ENCODE measurements at regions not wholly inside any gene's neighbourhood (a gene's known extent, or its start where the extent isn't known, plus 50 kb on each side); places are given as distances from the start of the nearest gene placed in this dataset.

- ATAC-seq (ENCODE audit: insufficient read depth, low FRiP score): no peak
- H3K4me3 ChIP-seq: no peak overlapping the region
- no peak for DNase-seq
Measured at GRCh38 chr1:182141040-182141439, 79.5 kb upstream of the ZNF648 start.

GRCh38 chr1:182139496-182139895, 78.0 kb upstream of the ZNF648 start:
- Histone ChIP-seq H3K9ac (ENCODE audit: insufficient read depth in 1 of 2, low read length in 2 of 2) (no peak overlapping the region), H3K27ac (ENCODE audit: low read depth in 1 of 2, low read length in 1 of 2) (no peak overlapping the region), H3K4me3 (no peak overlapping the region), H3K9me3 (ENCODE audit: control insufficient read depth in 4 of 4, insufficient read depth in 3 of 4, low read length in 3 of 4) (peaks cover 0 to under 1% (median 0%) of the 10 kb centered on the region in 4 donors), H3K4me1 (ENCODE audit: control insufficient read depth in 5 of 5, insufficient read depth in 5 of 5, low read length in 5 of 5) (peaks cover 0 to 13% (median 8%) of the 10 kb centered on the region in 5 donors), H3K27me3 (ENCODE audit: control insufficient read depth in 3 of 3, insufficient read depth in 3 of 3, low read length in 2 of 3) (no peaks in the 10 kb centered on the region), H3K36me3 (ENCODE audit: control insufficient read depth in 4 of 4, insufficient read depth in 4 of 4, low read length in 4 of 4) (no peaks in the 10 kb centered on the region)
- no peak for ATAC-seq (ENCODE audit: insufficient read depth, low FRiP score)
- no peak for DNase-seq
- 84 to 86% methylated on average over 1 of the region's 1 CpG for whole genome bisulfite sequencing, 2 donors
- no peak for TF ChIP-seq CTCF (IDR thresholded peaks at IDR 0.05; ENCODE audit: control extremely low read depth, extremely low read depth)

More at GRCh38 chr1:182141040-182141439, 79.5 kb upstream of the ZNF648 start:
- Histone ChIP-seq H3K27ac (ENCODE audit: low read depth in 1 of 2, low read length in 1 of 2) (no peak overlapping the region), H3K27me3 (ENCODE audit: control insufficient read depth in 3 of 3, insufficient read depth in 3 of 3, low read length in 2 of 3) (no peaks in the 10 kb centered on the region), H3K4me1 (ENCODE audit: control insufficient read depth in 5 of 5, insufficient read depth in 5 of 5, low read length in 5 of 5) (peaks cover 0 to 20% (median 13%) of the 10 kb centered on the region in 5 donors), H3K9me3 (ENCODE audit: control insufficient read depth in 4 of 4, insufficient read depth in 3 of 4, low read length in 3 of 4) (no peaks in the 10 kb centered on the region), H3K36me3 (ENCODE audit: control insufficient read depth in 4 of 4, insufficient read depth in 4 of 4, low read length in 4 of 4) (no peaks in the 10 kb centered on the region), H3K9ac (ENCODE audit: insufficient read depth in 1 of 2, low read length in 2 of 2) (no peak overlapping the region)
- no peak for TF ChIP-seq CTCF (IDR thresholded peaks at IDR 0.05; ENCODE audit: control extremely low read depth, extremely low read depth)

- Histone ChIP-seq H3K27me3 (ENCODE audit: control insufficient read depth in 3 of 3, insufficient read depth in 3 of 3, low read length in 2 of 3) (no peaks in the 10 kb centered on the region), H3K36me3 (ENCODE audit: control insufficient read depth in 4 of 4, insufficient read depth in 4 of 4, low read length in 4 of 4) (no peaks in the 10 kb centered on the region), H3K9me3 (ENCODE audit: control insufficient read depth in 4 of 4, insufficient read depth in 3 of 4, low read length in 3 of 4) (peaks cover 0 to 4% (median 0%) of the 10 kb centered on the region in 4 donors), H3K4me1 (ENCODE audit: control insufficient read depth in 5 of 5, insufficient read depth in 5 of 5, low read length in 5 of 5) (no peaks in the 10 kb centered on the region), H3K9ac (ENCODE audit: insufficient read depth in 1 of 2, low read length in 2 of 2) (no peak overlapping the region), H3K4me3 (no peak overlapping the region), H3K27ac (ENCODE audit: low read depth in 1 of 2, low read length in 1 of 2) (no peak overlapping the region)
- WGBS, 2 donors: 89 to 100% methylated on average over 1 of the region's 1 CpG
- no peak for DNase-seq
- TF ChIP-seq CTCF (IDR thresholded peaks at IDR 0.05; ENCODE audit: control extremely low read depth, extremely low read depth): no peak
- no peak for ATAC-seq (ENCODE audit: insufficient read depth, low FRiP score)
Measured at GRCh38 chr1:182137546-182137945, 76.0 kb upstream of the ZNF648 start.

- H3K4me3 ChIP-seq: no peak overlapping the region
- H3K9me3 ChIP-seq (ENCODE audit: control insufficient read depth in 4 of 4, insufficient read depth in 3 of 4, low read length in 3 of 4): peaks cover 0 to 4% (median 0%) of the 10 kb centered on the region in 4 donors
- no peak for TF ChIP-seq CTCF (IDR thresholded peaks at IDR 0.05; ENCODE audit: control extremely low read depth, extremely low read depth)
- no peaks in the 10 kb centered on the region for H3K27me3 ChIP-seq (ENCODE audit: control insufficient read depth in 3 of 3, insufficient read depth in 3 of 3, low read length in 2 of 3)
- no peak overlapping the region for H3K27ac ChIP-seq (ENCODE audit: low read depth in 1 of 2, low read length in 1 of 2)
- H3K36me3 ChIP-seq (ENCODE audit: control insufficient read depth in 4 of 4, insufficient read depth in 4 of 4, low read length in 4 of 4): no peaks in the 10 kb centered on the region
- DNase-seq: no peak
- H3K9ac ChIP-seq (ENCODE audit: insufficient read depth in 1 of 2, low read length in 2 of 2): no peak overlapping the region
- ATAC-seq (ENCODE audit: insufficient read depth, low FRiP score): no peak
- WGBS, 2 donors: 79 to 80% methylated on average over 1 of the region's 1 CpG
- no peaks in the 10 kb centered on the region for H3K4me1 ChIP-seq (ENCODE audit: control insufficient read depth in 5 of 5, insufficient read depth in 5 of 5, low read length in 5 of 5)
Measured at GRCh38 chr1:182135946-182136345, 74.4 kb upstream of the ZNF648 start.

Data from lung (tissue), 11 donors.